COLO668 (cell line): ENCODE measurements at regions not wholly inside any gene's neighbourhood (a gene's known extent, or its start where the extent isn't known, plus 50 kb on each side); places are given as distances from the start of the nearest gene placed in this dataset.
"Not testable (repeated sequence)": the region's sequence is repeated elsewhere in the genome, so short reads cannot be mapped to it uniquely, and the experiment has no call there.

Source experiments
- DNase-seq: peaks from one replicate; lab custom pipeline; 2025; ENCODE audit not compliant: unreplicated experiment; lab: John Stamatoyannopoulos, UW

DNA sequence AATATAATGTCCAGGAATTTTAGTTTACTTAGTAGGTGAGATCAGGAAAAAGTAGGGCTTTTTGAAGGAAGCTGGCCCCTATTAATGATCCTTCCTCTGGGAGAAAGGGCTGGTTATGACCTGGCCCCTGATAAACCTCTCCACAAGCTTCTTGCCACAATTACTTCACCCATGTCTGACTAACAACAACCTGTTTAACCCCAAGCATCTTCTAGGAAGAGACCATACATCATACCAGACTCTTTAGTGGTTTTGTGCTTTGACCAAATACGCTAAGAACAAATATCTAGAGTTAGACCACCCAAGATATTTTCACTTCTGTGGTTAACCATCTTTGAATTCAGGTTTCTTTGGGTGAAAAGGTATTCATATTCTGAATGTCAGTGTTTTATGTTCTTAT is 174.0 kb upstream of the SLC27A6 start:
- no peak for DNase-seq

DNA sequence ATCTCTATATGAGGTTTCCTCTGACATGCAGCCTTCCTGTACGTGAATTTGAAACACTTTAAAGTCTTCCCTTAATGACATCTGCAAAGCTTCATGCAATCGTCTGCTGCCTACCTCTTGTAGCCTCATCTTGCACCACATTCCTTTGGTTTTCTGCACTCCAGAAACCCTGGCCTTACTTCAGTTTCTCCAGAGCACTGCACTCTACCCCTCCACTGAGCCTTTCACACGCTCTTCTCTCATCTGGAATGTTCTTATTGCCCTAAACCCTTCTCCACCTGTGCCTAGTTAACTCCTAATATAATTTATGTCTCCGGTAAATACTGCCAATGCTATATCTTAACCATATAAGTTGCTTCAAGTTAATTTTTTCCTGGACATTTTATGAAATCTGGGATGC is 168.8 kb upstream of the SLC27A6 start:
- no peak for DNase-seq

DNA sequence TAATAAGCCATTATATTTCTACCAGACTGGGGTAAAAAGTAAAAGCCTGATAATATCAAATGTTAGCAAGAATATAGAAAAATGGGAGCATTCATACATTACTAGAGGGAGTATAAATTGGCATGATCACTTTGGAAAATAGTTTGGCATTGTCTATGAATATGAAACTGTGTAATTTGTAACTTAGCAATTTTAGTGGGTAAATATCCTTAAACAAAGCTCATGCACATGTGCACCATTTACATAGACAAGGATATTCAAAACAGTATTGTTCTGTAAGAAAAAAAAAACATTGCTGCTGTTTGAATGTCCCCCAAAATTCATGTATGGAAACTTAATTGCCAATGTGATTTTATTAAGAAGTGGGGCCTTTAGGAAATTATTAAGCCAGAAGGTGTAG is 166.4 kb upstream of the SLC27A6 start:
- no peak for DNase-seq

DNA sequence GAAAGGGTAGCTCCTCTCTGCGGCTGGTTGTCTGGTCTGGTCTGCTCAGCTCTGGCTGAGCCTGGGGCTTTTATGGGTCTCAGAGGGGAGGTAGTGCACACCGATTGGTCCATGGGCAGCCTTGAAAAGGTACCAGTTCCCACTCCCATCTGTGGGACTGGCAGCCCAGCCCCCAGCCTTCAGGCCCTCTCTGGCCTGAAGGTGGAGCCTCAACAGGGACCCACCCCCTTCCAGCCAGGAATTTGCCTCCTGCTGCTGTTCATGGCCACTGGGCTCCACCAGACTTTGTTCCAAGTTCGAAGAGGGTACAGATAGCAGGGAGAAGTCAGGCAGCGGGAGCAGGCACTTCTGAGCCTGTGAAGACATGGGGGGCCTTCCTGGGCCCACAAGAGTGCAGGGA is 165.3 kb upstream of the SLC27A6 start:
- DNase-seq: no peak

DNA sequence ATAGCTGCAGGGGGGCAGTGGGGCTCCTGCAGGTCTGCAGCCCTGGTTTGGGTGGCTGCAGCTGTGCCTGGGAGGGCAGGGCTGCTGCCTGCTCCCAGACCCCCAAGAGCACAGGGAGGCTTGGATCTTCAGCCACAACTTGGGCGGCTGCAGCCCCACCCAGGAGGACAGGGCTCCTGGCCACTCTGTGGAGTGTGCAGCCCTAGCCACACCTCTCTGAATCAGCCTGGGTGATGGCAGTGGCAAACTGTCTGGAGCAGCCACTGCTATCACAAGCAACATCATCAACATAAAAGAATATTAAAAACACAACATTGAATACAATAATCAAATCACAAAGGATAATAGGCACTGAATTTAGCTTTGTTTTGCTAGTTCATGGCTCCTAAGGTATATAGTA is 164.9 kb upstream of the SLC27A6 start:
- DNase-seq: no peak

DNA sequence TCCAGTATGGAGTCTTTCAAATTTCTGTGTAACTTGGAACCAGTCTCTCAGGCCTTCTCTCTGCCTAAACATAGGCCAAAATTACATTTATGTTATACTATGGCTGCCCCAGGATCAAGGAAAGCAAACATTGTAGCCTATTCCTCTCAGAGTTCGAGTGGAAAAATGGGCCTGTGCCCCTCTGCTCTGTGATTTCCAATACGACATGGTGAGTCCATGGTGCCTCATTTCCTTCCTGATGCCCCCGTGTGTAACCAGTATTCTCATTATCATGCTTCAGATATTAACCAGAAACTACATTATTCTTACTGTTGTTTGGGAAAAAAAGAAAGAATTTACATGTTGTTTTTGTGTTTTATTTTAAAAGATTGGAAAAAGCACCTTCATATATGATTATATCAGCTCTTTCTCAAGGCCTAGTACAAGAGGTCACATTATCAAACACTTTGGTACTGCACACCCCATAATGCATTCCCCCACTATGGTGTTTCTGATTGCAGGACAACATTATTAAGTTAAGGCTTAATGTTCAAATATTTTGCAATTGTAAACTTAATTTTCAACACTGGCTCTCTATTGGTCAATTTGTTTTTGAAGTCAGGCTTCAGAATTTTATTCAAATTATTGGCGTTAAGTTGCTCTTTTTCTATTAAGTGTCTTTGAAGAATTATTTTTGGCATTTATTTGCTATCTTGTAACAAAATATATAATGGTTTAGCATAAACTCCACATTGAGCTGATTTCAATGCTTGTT is 151.8 kb upstream of the SLC27A6 start:
- no peak for DNase-seq

DNA sequence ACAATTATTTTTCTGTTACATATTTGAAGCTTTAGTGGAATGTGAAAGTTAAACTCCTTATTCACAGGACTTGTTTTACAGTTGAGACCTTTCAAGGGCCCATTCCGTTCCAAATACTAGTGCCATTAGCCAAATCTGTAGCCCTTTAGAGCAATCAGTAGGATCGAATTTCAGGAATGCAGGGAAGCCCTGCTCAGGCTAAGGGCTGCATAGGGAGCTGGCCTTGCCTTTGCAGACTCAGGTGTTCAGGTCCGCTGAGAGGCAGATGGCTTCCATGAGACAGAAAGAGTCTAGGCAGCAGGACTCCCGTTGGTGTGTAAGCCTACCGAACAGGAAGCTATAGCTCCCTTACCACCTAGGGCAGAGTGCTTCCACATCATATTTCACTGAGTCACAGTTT is 150.1 kb upstream of the SLC27A6 start:
- no peak for DNase-seq

DNA sequence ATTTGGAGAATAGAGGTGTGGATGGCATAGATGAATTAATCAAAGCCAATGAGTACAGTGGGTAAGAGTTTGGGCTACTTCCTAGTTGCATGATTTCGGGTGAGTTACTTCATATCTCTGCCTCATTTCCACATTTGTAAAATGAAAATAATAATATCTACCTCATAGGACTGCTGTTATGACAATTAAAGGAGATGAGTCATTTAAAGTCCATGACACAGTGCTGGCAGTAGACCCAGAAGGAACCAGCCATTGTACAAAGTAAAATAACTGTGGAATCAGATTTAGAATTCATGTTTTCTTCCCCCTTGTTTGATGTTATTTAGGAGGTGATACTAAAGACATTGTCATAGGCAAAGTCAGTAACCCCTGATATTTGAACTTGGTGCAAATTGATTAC is 139.5 kb upstream of the SLC27A6 start:
- no peak for DNase-seq

DNA sequence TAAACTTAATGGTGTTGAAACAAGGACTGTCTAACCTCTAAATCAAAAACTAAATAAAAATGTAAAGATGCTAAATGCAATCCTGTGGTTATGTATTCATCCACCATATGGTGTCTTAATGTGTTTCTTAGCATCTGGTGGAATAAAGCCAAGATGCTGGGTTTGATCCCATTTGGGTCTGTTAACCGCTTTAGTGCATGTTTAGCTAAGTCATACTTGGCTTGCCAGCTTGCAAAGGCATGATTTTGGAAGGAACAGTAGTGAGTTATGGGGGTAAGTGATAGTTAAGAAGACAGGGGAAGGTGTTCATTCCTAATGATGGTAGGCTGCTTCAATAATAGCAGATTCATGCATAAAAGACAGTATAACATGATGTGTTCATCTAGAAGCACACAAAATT is 139.0 kb upstream of the SLC27A6 start:
- no peak for DNase-seq

DNA sequence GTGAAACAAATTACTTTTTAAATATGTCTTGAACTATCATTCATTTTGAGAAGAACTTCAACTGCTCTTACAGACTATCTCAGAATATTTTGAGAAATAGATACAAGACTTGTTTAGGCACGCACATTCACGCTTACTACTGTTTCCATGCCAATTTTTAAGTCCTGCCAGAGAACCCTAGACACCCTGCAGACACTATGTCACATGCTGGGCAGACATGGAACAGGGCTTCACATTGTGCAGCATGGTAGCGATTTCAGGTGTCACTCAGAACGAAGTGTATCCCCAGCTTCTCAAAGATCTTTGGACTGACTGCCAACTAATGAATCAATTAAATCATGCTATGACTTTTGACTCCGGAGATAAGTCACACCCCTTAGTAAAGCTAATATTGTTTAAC is 128.7 kb upstream of the SLC27A6 start:
- DNase-seq: no peak

DNA sequence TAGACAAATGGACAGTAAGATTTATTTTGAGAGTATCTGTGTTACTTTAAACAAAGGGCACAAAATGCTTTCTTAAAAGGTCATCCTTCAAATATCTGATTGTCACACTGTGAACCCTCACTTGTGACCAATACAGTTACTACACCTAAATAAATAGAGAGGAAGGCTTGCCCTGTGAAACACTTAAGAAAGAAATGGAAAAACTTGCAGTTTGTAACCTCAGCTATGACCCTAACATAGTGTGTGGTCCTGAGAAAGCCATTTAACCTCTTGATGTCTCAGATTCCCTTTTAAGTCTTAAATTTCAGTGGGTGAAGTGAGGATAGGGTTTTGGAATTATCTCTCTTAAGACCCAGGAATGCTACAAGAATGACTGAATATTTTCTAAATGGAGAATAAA is 126.7 kb upstream of the SLC27A6 start:
- DNase-seq: no peak

DNA sequence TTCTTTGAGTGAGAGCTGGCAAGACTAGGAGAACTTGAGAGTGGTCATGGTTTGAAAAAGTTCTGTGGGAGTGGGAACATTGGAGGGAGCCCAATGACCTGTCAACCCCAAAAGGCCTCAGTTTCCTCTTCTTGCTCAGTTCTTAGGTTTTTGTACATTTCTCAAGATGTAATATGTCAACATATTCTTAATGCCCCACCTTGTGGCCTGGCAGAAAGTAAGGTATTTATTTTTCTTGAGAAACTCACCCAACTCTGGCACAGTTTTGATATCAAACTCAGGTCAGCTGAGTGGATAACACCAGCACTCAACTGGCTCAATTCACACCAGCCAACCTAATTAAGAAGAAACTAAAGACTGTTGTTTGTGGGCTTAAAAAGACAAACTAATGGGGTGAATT is 123.0 kb upstream of the SLC27A6 start:
- DNase-seq: no peak

DNA sequence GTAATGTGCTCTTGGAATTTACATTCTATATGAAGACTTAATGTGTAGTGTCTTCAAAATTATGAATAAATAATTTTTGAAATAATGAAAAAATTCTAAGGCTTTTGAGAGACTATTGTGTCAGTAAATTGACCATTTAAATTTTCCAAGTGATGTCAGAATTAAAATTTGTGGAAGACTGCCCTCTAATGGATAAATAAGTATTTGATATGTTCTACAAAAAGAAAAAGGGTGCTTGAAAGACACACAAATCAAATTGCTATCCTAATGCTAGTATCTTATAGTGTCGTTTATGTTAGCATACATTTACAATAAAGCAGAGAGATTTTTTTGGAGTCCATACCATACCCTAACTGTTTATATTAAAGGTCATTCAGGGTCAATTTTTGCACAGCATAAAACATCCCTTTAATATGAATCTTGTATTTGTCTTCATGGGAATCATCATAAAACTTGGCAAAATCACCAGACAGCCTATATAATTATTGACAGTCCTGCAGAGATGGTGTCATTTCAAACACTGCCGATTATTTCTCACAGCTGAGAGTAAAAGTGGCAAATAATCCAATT is 120.8 kb upstream of the SLC27A6 start:
- no peak for DNase-seq

DNA sequence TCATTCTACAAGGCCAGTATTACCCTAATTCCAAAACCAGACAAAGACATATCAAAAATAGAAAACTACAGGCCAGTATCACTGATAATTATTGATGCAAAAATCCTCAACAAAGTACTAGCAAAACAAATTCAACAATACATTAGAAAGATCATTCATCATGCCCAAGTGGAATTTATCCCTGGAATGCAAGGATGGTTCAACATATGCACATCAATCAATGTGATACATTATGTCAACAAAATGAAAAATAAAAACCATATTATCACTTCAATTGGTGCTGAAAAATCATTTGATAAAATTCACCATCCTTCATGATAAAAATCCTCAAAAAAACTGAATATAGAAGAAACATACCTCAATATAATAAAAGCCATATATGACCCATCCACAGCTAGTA is 115.2 kb upstream of the SLC27A6 start:
- DNase-seq: no peak

DNA sequence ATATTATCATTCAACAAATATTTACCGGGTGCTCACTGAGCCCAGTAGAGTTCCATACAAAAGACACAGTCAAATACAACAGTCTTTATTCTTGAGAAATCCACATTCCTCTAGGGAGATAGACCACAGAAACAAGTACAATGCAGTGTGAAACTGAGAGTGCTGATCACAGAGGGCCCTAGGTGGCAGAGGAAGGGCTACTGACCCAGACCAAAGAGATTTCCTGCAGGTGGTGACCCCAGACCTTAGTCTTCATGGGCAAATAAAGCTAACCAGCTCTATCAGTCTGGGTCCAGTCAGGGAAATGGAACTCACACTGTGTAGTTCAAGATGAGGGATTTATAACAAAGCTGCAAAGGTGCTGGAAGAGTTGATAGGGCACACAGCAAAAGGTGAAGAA is 110.4 kb upstream of the SLC27A6 start:
- DNase-seq: no peak

DNA sequence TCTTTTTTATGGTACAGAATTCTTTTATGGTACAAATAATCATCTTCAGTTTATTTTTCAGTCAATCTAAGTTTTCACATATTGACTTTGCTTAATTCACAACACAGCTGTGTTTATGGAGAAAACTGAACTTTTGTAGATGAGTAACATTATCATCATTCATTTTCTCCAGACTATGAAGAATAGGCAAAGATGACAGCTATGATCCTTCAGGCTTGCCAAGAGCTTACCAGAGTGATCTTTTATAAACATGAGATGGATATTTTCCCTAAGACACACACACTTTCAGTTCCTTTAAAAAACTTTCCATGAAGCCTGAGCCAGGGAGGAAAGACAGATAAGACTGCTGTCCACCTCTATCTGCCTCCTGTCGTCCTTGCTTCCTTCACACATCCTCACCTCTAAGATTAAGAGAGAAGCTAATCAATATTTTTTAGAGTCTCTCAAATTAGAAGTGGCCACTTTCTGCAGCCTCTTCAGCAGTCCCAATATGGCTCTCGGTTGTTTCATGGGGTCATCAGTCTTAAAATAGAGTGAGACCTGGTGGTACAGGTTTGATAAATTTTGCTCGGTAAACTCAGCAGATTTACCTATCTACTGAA is 108.1 kb upstream of the SLC27A6 start:
- no peak for DNase-seq

DNA sequence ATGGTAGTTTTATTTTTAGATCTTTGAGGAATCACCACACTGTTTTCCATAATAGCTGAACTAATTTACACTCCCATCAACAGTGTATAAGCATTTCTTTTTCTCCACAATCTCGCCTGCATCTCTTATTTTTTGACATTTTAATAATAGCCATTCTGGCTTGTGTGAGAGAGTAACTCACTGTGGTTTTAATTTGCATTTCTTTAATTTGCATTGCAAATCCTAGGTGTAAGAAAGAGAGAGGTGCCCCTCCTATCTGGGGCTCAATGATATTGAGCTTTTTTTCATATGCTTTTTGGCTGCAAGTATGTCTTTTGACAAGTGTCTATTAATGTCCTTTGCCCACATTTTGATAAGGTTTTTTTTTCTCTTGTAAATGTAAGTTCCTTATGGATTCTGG is 106.3 kb upstream of the SLC27A6 start:
- no peak for DNase-seq

DNA sequence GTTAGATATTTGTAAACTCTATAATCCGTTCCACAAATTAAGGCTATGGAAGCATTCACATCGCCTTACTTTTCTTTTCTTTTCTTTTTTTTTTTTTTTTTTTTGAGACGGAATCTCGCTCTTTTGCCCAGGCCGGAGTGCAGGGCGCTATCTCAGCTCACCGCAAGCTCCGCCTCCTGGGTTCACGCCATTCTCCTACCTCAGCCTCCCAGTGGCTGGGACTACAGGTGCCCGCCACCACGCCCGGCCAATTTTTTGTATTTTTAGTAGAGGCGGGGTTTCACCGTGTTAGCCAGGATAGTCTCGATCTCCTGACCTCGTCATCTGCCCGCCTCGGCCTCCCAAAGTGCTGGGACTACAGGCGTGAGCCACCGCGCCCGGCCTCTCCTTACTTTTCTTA is 104.1 kb upstream of the SLC27A6 start:
- DNase-seq: not testable (repeated sequence)

DNA sequence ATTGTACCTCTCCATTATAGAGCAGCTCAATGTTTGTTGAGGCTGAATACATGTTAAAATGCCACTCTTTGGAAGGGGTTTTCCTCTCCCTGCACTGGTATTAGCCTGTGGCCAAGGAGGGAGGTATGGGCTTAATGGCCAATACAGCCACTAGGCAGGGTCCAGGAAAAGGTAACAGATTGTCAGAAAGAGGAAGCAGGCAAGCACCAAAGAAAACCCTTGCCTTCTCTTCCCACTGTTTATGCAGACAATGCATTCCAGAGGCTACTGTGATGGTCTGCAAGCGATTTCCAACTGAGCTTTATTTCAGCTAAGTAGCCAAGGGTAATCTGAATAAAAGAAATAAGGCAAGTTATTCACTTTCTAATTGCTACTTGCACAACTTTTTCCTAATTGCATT is 95.3 kb upstream of the SLC27A6 start:
- DNase-seq: no peak

DNA sequence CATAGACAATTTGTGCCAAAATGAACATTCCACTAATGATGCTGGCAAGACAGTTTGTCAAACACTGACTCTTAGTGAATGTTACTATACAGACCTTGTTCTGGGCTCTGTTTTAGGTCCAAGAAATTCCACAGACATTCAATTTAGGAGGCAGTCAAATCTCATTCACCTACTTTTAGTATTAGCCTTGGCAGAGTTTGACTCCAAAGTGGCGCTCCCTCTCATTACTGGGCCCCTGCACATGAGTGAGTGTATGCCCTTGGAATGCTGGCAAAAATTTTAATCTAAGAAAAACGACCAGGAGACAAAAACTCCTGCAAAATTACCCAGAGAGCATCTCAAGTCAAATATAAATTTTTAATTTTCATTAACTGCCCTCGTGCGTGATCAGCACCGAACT is 94.9 kb upstream of the SLC27A6 start:
- DNase-seq: no peak

DNA sequence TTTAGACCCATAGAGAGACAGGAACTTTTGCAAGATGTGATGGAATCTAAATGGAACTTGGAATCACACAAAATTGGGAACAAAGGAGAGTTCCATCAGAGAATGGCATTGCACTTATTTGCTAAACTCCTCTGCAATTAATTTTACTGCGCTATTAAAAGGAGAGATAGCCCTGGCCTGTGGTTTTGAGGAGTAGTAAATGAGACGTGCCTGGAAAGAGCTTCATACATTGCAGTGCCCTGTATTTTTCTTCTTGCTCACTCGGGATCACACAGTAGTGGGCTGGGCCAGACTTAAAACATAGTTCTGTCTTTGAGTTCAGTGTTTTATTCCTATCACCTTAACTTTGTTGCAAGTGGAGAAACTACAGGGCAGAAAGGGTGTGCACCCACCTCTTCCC is 94.4 kb upstream of the SLC27A6 start:
- no peak for DNase-seq

DNA sequence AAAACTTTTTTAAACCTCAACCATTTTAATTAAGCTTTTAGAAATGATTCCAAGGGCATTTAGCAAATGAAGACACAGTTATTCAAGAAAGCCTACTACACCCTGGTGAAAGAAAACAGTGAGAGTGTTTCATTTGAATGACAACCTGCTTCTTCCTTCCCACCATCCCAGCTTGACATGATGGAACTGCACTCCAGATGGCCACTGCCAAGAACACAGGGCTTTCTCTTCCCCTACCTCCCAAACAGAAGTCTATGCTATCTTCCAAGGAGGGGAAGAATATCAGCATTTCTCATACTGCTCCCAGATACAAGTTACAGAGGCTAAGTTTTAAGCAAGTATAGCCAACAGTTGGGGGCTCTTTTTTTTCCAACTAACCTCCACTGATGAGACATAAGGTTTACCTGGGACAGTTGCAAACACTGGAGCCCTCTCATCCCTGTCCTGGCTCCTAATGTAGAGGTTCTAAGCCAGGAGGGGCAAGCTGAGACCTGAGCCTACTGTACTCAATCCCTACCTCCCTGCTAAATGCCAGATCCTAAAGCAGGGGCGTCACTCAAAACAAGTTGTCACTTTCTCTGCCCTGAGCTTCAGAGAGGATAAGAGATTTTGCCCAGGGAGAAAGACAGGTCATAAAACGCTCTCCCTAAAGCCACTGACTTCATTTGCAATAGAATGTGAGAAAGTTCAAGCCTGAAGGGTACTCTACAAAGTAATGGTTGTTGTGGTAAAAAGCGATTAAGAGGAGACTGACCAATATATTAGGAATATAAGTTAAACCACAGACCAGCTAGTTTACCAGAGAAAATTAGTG is 88.5 kb upstream of the SLC27A6 start:
- DNase-seq: no peak
